Right atrium auricular region (tissue), 2 donors: ENCODE measurements at regions not wholly inside any gene's neighbourhood (a gene's known extent, or its start where the extent isn't known, plus 50 kb on each side); places are given as distances from the start of the nearest gene placed in this dataset.

ENCODE experiments used
- DNase-seq: peaks from one replicate; pipeline ENCODE4 v3.0.0-alpha.2; 2019; ENCODE audit warnings: low spot score
- H3K27ac ChIP-seq, 2 donors: fragments of 200-600 bp; sonication (generic); 1 replicate in 1 of 2; 2 replicates in 1 of 2; pipeline ENCODE4 v1.5.1; 2016 to 2019
- H3K27me3 ChIP-seq, 2 donors: fragments of 200-600 bp; sonication (generic); one replicate each; pipeline versions ENCODE4 v1.5.1 to v1.6.0; 2017 to 2019
- H3K36me3 ChIP-seq: fragments of 200-600 bp; sonication (generic); one replicate; pipeline ENCODE4 v1.5.1; 2016
- H3K4me1 ChIP-seq, 2 donors: fragments of 200-600 bp; sonication (generic); one replicate each; pipeline versions ENCODE4 v1.5.1 to v1.6.0; 2017 to 2019
- H3K4me3 ChIP-seq, 2 donors: fragments of 200-600 bp; sonication (generic); 1 replicate in 1 of 2; 2 replicates in 1 of 2; pipeline ENCODE4 v1.5.1; 2017 to 2019; ENCODE audit warnings: mild to moderate bottlenecking in 1 of 2, moderate library complexity in 1 of 2
- H3K9me3 ChIP-seq, 2 donors: fragments of 200-600 bp; sonication (generic); one replicate each; pipeline ENCODE4 v1.5.1; 2019
- TF ChIP-seq, protein P1 (sequence below), 2 donors: fragments of 200-600 bp; sonication (generic); IDR thresholded peaks; one replicate each; pipeline ENCODE4 v1.5.1; 2019; ENCODE audit warnings: antibody characterized with exemption in 2 of 2

GRCh38 chr3:70899816-70900215 is 587.4 kb upstream of the MDFIC2 start:
- no peaks in the 10 kb centered on the region for H3K27me3 ChIP-seq

GRCh38 chr3:70890020-70890394 is 577.6 kb upstream of the MDFIC2 start:
- DNase-seq: no peak
- H3K36me3 ChIP-seq: no peaks in the 10 kb centered on the region
- peaks cover 0 to 5% of the 10 kb centered on the region in 2 donors for H3K4me1 ChIP-seq
- H3K27ac ChIP-seq: peak overlapping the region in 1 of 2 donors; percentile 73
- H3K27me3 ChIP-seq: no peaks in the 10 kb centered on the region
- no peak overlapping the region for H3K4me3 ChIP-seq
- TF ChIP-seq, protein P1, sequence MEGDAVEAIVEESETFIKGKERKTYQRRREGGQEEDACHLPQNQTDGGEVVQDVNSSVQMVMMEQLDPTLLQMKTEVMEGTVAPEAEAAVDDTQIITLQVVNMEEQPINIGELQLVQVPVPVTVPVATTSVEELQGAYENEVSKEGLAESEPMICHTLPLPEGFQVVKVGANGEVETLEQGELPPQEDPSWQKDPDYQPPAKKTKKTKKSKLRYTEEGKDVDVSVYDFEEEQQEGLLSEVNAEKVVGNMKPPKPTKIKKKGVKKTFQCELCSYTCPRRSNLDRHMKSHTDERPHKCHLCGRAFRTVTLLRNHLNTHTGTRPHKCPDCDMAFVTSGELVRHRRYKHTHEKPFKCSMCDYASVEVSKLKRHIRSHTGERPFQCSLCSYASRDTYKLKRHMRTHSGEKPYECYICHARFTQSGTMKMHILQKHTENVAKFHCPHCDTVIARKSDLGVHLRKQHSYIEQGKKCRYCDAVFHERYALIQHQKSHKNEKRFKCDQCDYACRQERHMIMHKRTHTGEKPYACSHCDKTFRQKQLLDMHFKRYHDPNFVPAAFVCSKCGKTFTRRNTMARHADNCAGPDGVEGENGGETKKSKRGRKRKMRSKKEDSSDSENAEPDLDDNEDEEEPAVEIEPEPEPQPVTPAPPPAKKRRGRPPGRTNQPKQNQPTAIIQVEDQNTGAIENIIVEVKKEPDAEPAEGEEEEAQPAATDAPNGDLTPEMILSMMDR (IDR thresholded peaks at IDR 0.05): no peak
- no peaks in the 10 kb centered on the region for H3K9me3 ChIP-seq

More at GRCh38 chr3:70899816-70900215, 587.4 kb upstream of the MDFIC2 start:
- H3K9me3 ChIP-seq: peaks cover 0 to 13% of the 10 kb centered on the region in 2 donors
- no peak overlapping the region for H3K27ac ChIP-seq
- TF ChIP-seq, protein P1 (IDR thresholded peaks at IDR 0.05): no peak
- H3K36me3 ChIP-seq: no peaks in the 10 kb centered on the region
- no peaks in the 10 kb centered on the region for H3K4me1 ChIP-seq
- DNase-seq: no peak
- H3K4me3 ChIP-seq: no peak overlapping the region

- TF ChIP-seq, protein P1 (IDR thresholded peaks at IDR 0.05): no peak
- DNase-seq: no peak
- Histone ChIP-seq H3K4me3 (no peak overlapping the region), H3K27ac (peak overlapping the region; percentile 42 to 73), H3K4me1 (peaks cover 0 to 5% of the 10 kb centered on the region in 2 donors), H3K36me3 (no peaks in the 10 kb centered on the region), H3K9me3 (no peaks in the 10 kb centered on the region), H3K27me3 (no peaks in the 10 kb centered on the region)
These were observed 577.0 kb upstream of the MDFIC2 start for GRCh38 chr3:70889162-70890019.

DNA sequence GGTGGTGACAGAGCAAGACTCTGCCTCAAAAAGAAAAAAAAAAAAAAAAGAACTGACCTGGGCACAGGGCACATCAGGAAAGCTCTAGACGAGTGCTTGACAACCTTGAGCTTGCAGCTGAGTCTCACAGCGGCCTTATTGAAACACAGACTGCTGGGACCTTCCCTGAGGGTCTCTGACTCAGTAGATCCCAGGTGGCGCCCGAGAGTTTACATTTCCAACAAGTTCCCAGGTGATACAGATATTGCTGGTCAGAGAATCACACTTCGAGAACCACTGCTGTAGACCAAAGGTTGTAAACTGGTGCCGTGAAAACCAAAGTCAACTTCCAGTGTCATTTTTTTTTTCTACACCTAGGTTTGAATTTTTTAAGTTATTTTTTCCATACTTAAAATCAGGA is 573.2 kb upstream of the MDFIC2 start:
- TF ChIP-seq, protein P1 (IDR thresholded peaks at IDR 0.05): no peak
- Histone ChIP-seq H3K36me3 (no peaks in the 10 kb centered on the region), H3K4me1 (peaks cover 0 to 5% of the 10 kb centered on the region in 2 donors), H3K27ac (no peak overlapping the region), H3K27me3 (no peaks in the 10 kb centered on the region), H3K4me3 (no peak overlapping the region), H3K9me3 (no peaks in the 10 kb centered on the region)
- no peak for DNase-seq

GRCh38 chr3:70882104-70882503 is 569.7 kb upstream of the MDFIC2 start:
- TF ChIP-seq, protein P1 (IDR thresholded peaks at IDR 0.05): no peak
- H3K4me3 ChIP-seq: no peak overlapping the region
- peaks cover 0 to 6% of the 10 kb centered on the region in 2 donors for H3K9me3 ChIP-seq
- H3K36me3 ChIP-seq: no peaks in the 10 kb centered on the region
- no peaks in the 10 kb centered on the region for H3K4me1 ChIP-seq
- H3K27ac ChIP-seq: no peak overlapping the region
- H3K27me3 ChIP-seq: no peaks in the 10 kb centered on the region
- DNase-seq: no peak
